COR-L47 (cell line): ENCODE measurements at regions not wholly inside any gene's neighbourhood (a gene's known extent, or its start where the extent isn't known, plus 50 kb on each side); places are given as distances from the start of the nearest gene placed in this dataset.
"Not testable (repeated sequence)": the region's sequence is repeated elsewhere in the genome, so short reads cannot be mapped to it uniquely, and the experiment has no call there.

ENCODE experiments used
- DNase-seq: peaks from one replicate; lab custom pipeline; 2025; lab: John Stamatoyannopoulos, UW

DNA sequence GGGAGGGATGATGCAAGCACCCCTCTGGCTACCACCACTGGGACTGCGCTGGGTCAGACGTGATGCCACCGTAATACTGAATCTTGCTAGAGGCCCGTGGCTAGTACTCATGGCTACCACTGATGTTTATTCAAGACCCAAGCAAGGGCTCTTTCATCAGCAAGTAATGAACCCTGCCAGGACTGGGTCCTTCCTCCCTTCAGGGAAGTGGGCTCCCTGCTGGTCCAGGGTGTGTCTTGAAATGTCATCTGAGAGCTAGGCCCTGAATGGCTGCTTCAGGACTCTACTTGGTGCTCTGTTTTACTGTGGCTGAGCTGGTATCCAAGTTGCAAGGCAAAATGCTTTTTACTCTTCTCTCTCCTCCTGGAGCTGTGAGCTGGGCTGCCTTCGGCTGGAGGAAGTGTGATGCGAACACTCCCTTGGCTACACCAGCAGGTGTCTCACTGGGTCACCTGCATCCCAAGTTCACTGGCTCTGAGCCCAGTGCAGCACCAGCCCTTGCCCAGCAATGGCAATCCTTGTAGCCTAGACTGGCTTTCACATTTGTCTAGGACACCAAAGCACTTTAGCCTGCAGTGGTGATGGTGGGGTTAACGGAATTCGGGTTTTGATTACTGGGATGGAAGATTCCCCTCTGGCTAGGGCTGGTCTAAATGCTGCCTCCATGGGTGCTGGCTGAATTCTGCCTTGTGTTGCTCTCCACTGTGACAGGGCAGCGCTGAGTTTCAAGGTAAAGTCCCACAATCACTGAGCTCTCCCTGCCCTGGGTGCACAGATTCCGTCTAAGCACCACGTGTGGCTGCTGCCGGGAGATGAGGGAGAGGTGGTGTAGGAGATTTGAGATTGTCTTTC is 98.6 kb downstream of the USP22 start:
- DNase-seq: peak; percentile 66

DNA sequence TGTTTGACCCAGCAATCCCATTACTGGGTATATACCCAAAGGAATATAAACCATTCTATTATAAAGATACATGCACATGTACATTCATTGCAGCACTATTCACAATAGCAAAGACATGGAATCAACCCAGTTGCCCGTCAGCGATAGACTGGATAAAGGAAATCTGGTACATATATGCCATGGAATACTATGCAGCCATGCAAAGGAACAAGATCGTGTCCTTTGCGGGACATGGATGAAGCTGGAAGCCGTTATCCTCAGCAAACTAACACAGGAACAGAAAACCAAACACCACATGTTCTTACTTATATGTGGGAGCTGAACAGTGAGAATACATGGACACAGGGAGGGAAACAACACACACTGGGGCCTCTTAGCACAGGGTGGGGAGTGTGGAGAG is 95.1 kb downstream of the USP22 start:
- not testable (repeated sequence) for DNase-seq

DNA sequence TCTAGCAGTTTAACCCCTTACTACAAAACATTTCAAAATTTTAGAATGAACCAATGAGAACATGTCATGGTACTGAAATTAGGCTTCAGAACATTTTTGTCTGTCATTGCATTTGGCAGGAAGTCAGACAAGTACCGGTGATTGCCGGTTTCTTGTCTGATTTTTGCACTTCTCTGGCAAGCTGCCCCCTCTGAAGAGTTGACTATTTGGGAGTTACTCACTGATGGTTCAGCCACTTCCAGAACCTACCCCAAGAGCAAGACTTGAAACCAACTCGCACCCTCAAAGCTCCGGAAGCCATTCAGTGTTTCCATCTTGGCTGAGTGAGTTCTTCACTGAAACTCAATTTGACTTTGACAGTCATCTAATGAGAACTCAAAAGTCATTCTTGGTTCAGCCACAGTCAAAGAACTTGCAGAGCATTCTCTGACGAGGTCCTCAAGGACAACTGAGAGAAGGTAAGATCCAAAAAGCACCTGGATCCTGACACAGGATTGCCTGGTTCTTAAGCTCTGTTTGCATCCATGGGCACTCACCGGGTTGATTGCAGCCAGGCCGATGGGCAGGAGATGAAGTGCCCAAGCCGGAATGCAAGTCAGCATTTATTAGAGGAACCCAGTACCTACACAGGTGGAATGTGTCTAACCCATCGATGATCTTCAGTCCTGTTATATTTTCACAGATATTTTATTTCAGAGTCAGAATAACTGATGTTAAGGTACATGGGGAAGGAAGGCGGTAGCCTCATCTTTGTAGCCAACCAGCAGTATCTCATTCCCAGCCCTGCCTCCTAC is 93.6 kb downstream of the USP22 start:
- no peak for DNase-seq
